C4-2B (cell line): ENCODE measurements at regions not wholly inside any gene's neighbourhood (a gene's known extent, or its start where the extent isn't known, plus 50 kb on each side); places are given as distances from the start of the nearest gene placed in this dataset.

Source experiments
- H3K27ac ChIP-seq: fragments of 450-650 bp; 2 replicates; pipeline ENCODE4 v1.5.1; 2017
- ZFX ChIP-seq: fragments of 450-650 bp; IDR thresholded peaks from 2 replicates; pipeline ENCODE4 v1.6.1; 2017
- TF ChIP-seq, protein P1 (sequence below): fragments of 450-650 bp; conservative IDR thresholded peaks from 2 replicates; pipeline ENCODE4 v1.5.1; 2017; ENCODE audit warnings: mild to moderate bottlenecking

DNA sequence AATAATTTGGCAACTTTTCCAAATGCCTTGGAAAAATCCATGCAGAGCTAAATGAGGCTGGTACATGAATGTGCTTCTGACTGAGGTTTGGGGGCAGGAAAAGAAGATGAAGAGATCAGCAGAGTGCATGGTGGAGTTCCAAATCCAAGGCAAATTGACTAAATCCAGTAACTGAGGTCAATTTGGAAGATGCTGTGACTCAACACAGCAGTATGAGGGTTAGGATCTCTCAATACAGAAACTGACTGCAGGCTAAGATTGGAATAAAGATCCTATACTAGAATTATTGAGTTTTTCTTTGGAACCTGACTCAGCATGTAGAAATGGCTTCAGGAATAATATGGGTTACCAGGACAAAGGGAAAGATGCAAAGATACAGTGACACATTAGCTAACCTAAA lies 99.3 kb upstream of the FAT3 start:
- H3K27ac ChIP-seq: no peak overlapping the region
- TF ChIP-seq ZFX: no peak
- TF ChIP-seq, protein P1, sequence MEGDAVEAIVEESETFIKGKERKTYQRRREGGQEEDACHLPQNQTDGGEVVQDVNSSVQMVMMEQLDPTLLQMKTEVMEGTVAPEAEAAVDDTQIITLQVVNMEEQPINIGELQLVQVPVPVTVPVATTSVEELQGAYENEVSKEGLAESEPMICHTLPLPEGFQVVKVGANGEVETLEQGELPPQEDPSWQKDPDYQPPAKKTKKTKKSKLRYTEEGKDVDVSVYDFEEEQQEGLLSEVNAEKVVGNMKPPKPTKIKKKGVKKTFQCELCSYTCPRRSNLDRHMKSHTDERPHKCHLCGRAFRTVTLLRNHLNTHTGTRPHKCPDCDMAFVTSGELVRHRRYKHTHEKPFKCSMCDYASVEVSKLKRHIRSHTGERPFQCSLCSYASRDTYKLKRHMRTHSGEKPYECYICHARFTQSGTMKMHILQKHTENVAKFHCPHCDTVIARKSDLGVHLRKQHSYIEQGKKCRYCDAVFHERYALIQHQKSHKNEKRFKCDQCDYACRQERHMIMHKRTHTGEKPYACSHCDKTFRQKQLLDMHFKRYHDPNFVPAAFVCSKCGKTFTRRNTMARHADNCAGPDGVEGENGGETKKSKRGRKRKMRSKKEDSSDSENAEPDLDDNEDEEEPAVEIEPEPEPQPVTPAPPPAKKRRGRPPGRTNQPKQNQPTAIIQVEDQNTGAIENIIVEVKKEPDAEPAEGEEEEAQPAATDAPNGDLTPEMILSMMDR: no peak

DNA sequence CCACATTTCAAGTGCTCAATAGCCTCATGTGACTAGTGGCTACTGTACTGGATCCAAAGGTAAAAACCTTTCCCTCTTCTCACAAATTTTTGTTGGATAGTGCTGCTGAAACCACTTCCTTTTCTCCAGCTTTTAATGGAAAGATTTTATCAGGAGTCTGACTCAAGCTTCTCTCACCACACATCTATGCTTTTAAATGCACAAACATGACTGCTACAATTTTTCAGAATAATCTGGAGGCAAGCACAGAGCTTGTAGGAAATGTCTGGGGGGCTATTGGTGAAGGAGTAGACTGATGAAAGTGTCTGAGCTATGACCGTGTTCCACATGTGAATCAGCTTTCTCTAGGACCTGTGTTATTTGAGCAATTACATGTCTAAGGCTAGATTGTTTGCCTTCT lies 101.1 kb upstream of the FAT3 start:
- TF ChIP-seq, protein P1: no peak
- TF ChIP-seq ZFX: no peak
- no peak overlapping the region for H3K27ac ChIP-seq

DNA sequence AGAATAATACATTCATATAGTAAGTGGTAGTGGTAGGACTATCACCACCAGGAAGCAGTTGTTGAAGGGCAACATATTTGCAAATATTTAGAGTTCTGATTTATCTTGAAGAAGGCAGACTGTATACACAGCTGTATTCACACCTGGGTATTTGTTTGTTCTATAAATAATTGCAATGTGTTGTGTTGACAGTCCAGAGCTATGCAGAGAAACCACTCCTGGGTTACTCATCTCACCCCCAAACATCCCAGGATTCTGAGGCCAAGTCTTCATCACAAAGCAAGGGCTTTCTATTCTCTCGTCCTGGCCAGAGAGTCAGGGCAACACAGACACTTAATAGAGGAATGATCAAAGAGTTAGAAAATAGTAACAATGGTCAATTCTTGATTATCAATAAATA lies 102.1 kb upstream of the FAT3 start:
- H3K27ac ChIP-seq: no peak overlapping the region
- TF ChIP-seq ZFX: no peak
- TF ChIP-seq, protein P1: no peak

DNA sequence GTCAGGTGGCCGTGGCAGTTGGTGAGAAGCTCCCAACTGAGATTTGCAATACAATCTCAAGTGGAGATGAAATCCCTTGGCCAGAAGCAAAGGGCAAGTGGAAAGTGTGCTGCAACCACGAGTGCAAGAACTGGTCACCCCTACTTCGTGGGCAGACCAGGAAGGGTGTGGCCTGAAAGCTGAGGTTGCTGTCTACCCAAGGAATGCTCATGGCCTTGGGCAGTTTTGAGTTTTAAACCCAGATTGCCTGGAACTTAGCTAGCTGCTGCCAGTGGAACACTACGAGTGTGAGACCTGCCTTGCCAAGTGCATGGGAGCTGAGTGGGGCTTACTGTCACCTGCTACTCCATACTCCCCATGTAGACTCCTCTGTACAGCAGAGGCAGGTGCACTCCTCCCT lies 113.3 kb upstream of the FAT3 start:
- no peak overlapping the region for H3K27ac ChIP-seq
- TF ChIP-seq ZFX: no peak

DNA sequence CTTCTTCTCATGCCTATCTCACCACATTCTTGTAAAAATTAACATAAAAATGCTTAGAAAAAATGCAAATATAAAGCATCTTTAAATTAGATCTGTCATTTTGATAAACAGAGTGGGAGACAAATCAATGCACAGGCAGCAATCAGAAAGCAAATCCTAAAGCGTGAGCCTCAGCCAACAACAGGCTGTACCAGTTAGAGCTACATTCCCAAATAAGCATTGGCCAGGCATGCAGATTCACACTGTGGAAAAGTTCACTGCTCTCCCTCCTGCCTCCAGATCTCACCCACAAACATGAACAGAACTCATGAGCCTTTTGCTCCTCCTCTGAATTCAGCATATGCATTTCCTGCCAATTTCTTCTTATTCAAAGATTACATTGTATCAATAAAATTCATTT lies 115.2 kb upstream of the FAT3 start:
- no peak overlapping the region for H3K27ac ChIP-seq
- no peak for TF ChIP-seq ZFX
- TF ChIP-seq, protein P1: no peak

DNA sequence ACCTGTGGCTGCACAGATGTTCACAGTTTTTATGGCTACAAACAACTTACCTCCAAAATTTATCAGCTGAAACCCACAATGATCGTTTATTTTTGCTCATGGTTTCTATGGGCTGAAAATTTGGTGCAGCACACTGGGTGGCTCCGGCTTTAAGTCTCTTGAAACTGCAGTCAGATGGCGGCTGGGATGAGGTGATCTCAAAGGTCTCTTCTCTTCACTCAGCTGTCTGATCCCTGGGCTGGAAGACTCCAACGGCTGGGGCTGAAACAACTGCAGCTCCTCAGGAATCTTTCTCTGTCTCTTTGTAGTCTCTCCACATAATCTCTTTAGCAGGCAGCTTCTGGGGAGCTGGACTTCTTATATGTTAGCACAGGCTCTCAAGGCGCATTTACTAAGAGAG lies 117.3 kb upstream of the FAT3 start:
- H3K27ac ChIP-seq: no peak overlapping the region
- no peak for TF ChIP-seq ZFX
- TF ChIP-seq, protein P1: no peak

DNA sequence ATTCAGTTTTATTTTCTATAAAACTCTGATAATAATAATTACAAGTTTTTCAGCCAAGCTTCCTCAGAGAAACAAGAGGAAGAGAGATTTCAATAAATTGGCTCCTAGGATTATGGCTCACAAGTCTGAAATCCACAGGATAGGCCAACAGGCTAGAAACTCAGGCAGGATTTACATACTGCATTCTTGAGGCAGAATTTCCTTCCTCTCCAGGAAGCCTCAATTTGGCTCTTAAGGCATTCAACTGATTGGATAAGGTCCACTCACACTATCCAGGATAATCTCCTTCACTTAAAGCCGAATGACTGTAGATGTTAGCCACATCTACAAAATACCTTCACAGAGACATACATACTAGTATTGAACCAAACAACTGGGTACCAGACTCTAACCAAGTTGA lies 120.3 kb upstream of the FAT3 start:
- TF ChIP-seq ZFX: no peak
- TF ChIP-seq, protein P1: no peak
- no peak overlapping the region for H3K27ac ChIP-seq

DNA sequence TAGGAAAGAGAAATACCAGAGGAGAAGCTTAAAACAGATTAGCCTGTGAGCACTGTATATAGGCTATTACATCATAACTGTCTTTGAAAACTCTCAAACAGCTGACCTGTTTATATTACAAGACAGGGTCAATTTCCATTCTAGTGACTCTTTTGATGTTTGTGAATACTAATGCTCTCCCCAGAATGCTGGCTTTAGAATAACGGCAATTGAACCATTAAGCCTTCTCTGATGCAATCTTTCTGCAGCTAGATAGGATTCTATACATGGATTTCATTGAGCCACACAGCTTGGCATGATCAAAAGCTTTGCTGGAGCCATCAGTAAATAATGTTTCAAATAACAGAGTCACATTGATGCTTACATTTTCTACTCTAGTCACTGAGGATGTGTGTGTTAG lies 122.7 kb upstream of the FAT3 start:
- H3K27ac ChIP-seq: no peak overlapping the region
- TF ChIP-seq, protein P1: no peak
- TF ChIP-seq ZFX: no peak
